Iris pigment epithelial cell (primary cell): ENCODE measurements at regions not wholly inside any gene's neighbourhood (a gene's known extent, or its start where the extent isn't known, plus 50 kb on each side); places are given as distances from the start of the nearest gene placed in this dataset.

Experiments used
- DNase-seq: peaks from one replicate; pipeline ENCODE4 v3.0.0-alpha.2; 2011; ENCODE audit warnings: low read depth

GRCh38 chr12:88996200-88996788, 356.0 kb downstream of the DUSP6 start:
- DNase-seq = no peak

GRCh38 chr12:88994971-88995370, 357.3 kb downstream of the DUSP6 start:
- DNase-seq = peak; percentile 48

DNA sequence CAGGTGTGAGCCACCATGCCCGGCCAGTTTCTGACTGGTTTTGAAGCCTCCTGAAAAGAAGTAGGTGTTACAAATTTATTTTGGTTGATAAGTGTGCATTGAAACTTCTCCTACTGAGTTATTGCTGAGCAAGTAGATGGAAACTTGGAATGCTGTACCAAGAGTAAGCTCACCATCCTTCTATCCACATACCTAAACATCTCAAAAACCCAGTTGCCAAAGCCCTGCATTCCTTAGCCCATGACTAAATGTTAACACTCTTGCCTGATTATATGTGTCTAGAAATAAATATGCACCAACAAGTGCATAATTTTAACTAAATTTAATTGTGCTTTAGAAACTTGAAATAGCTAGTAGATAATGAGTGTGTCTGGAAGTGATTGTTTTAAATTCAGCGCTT, 357.8 kb downstream of the DUSP6 start:
- DNase-seq = peak; percentile 28

- DNase-seq = peak; percentile 77
Observed at GRCh38 chr12:88993651-88994050, 358.6 kb downstream of the DUSP6 start.

DNA sequence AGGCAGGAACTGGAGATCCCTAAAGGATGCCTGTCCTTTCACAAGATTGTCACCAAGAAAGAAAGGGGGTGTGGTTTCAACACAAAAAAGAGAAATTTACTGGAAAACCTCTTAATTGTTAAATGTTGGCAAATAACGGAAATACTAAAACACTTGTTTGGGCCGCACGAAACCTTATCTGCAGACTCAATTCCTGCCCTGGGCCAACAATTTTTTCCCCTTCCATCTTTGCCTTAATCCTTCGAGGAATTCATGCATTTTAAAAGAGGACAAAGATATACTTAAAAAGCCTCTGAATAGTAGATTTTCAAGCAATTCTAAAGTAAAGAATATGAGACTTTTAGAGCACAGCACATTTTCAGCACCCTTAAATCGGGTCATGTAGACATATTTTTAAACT, 366.2 kb downstream of the DUSP6 start:
- DNase-seq = no peak

GRCh38 chr12:88985631-88986030, 366.7 kb downstream of the DUSP6 start:
- peak; percentile 72 for DNase-seq

GRCh38 chr12:88985011-88985410, 367.3 kb downstream of the DUSP6 start:
- no peak for DNase-seq

GRCh38 chr12:88982694-88983093, 369.6 kb downstream of the DUSP6 start:
- DNase-seq = no peak

DNA sequence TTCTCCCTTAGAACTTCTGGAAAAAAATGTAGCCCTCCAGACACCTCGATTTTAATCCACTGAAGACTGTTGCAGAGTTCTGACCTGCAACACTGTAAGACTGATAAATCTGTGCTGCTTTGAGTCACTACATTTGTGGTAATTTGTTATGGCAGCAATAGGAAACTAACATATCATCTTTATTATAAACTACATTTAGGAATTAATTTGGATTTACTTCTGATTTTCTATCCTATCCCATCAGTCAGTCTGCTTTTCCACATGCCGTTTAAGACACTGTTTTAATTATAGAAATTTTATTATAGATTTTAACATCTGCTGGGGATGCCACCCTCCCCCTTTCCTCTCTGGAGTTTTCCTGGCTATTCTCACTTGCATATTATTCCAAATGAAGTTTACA, 375.2 kb downstream of the DUSP6 start:
- no peak for DNase-seq

DNA sequence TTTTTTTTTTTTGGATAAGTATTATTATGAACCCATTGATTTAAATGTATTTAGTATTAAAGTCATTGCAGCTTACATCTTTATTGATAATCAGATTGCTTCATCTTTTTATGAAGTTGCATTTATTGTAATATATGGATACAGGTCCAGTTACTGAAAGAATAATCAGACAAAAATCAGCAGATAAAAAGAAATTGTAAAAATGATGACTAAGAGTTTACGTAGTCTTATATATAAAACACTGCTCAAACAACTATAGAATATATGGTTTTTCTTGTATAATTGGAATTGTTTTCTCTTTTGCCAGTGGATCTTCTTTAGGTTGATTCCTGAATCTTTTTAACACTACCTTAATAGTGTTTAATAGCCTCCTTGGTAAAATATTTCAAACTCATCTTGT, 378.3 kb downstream of the DUSP6 start:
- DNase-seq = no peak

- DNase-seq = no peak
Observed at GRCh38 chr12:88970740-88971139, 381.6 kb downstream of the DUSP6 start.

GRCh38 chr12:88969127-88969526, 383.2 kb downstream of the DUSP6 start:
- no peak for DNase-seq

GRCh38 chr12:88960213-88960878, 380.1 kb upstream of the KITLG start:
- peak; percentile 59 for DNase-seq

DNA sequence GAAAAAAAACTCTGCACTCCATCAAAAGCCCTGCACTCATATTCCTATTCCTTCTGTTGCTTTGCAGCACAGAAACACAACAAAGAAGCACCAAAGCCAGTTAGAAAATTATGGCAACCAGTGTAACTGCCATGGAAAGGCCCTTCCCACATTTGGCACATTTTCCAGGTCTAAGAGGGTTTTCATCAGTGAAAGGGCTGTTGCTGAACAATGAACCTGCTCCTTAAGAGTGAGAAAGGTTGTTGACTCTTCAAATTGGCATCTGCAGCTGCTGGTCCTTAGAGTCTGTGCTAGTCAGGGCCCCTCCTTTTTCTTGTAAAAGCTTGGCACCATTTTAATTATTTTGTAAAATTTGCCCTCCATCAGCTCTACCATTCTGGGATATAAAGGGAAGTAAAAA, 378.7 kb upstream of the KITLG start:
- no peak for DNase-seq

DNA sequence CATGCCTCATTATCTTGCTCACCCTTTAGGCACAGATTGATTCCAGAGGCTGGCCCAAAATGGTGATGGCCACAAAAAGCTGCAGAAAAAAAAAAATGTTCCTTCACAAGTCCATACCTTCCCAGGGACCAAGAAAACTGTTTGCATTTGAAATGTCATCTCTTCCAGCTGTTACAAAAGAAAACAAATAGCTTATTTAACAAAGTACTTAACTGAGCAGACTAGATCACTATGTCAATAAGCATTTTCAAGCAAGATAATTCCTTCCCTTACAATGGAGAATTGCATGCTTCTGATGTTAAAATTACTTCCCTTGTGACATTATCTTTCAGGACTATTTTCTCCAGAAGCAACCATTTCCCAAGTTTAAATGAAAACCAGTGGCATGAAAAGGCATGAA, 377.9 kb upstream of the KITLG start:
- no peak for DNase-seq

- DNase-seq = no peak
Observed at GRCh38 chr12:88957358-88957757, 377.1 kb upstream of the KITLG start.

GRCh38 chr12:88955531-88955930, 375.3 kb upstream of the KITLG start:
- DNase-seq = no peak

DNA sequence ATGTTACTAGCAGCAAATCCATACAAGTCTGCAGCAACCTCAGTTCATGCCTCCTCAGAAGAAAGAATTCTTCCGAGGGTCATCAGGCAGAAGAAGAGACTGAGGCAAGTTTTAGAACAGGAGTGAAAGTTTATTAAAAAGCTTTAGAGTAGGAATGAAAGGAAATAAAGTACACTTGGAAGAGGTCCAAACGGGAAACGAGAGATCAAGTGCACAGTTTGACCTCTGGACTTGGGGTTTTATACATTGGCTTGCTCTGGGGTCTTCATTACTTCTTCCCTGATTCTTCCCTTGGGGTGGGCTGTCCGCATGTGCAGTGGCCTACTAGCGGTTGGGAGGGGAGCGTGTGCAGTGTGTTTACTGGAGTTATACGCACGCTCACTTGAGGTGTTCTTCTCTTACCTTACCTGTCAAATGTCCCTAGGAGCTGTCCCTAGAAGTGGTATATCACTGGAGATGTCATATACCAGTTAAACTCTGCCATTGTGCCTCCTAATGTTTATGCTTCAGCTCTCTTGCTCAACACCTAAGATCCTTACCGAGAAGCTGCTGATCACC, 372.8 kb upstream of the KITLG start:
- DNase-seq = no peak

- DNase-seq = peak; percentile 75
Observed at GRCh38 chr12:88952562-88952942, 372.3 kb upstream of the KITLG start.

DNA sequence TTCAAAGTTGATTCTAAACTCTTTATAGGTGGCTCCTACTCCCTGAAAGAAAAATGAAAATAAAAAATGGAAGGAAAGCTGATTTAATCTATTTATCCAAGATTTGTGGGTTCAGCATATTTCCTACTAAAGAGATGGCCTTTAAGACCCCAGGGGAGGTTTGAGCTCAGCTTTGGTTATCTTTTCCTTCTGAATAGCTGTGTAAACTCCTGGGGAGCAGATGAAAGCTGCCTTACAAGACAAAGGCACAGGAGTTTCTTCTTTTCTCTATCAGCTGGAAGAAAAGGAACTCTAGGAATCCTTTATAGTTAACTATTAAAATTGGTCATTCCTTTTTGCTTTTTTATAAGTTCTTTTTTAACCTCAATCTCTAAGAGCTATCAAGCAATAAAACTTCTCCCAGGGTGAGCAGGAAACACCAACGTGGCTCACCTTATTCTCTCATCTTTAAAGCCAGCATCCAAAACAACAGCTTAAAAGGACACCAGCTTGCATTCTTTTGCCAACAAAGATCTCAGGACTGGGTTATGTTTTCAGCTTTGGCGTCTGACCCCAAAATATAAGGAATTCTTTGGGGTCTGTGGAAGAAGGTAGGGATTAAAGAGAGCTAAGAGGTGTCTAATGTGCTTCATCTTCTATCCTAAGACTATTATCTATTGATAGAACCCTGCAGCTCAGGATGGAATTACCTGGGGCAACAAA, 371.7 kb upstream of the KITLG start:
- no peak for DNase-seq

- DNase-seq = no peak
Observed at GRCh38 chr12:88951177-88951576, 370.9 kb upstream of the KITLG start.

DNA sequence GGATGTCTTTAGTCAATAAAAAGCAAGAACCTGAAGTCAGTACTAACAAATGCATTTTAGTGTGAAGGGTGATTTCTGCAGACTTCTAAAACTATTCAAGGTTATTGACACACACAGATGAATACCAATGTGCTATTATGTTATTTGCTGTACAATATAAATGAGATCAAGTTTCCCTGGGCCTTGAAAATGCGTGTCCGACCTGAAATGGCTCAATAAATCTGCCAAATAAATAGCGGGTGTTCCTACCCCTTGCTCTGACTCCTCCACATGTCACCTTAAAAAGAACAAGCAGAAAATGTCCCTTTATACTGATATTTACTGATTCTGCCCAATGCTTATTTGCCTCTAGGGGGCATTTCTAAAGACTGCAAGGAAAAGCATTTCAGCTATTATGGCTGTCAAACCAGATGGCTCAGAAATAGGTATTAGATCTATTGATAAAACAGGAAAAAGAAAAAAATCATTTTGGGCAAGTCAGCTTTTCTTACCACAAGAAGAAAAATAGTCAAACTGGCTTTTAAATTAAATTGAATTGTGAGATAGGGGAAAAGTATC, 367.3 kb upstream of the KITLG start:
- no peak for DNase-seq
